HepG2 (cell line): ENCODE measurements at regions not wholly inside any gene's neighbourhood (a gene's known extent, or its start where the extent isn't known, plus 50 kb on each side); places are given as distances from the start of the nearest gene placed in this dataset.

ENCODE experiments used
- ATAC-seq: fragments of 200-7000 bp; cut with Tn5 transposase; 3 replicates; pipeline ENCODE4 v1.9.1; 2020; ENCODE audit warnings: mild to moderate bottlenecking, moderate library complexity
- BruUV-seq: library from RNA; stranded (reverse); fragments of 400-500 nt; replicated peaks from 2 replicates; lab custom pipeline; 2021; lab: Mats Ljungman, UMichigan
- CTCF ChIA-PET: fragments of 300-600 bp; formaldehyde crosslinking; extraction: SDS; loops from one replicate; lab custom pipeline; 2021; ENCODE audit warnings: low total read pairs, inconsistent platforms, low intra/inter-chr PET ratio; lab: Yijun Ruan, JAX
- POLR2A ChIA-PET: fragments of 350-600 bp; sonication (Branson Sonifier 250); formaldehyde crosslinking; loops from one replicate; lab custom pipeline; 2020; ENCODE audit warnings: antibody characterized with exemption, inconsistent platforms; lab: Yijun Ruan, JAX
- DNase-seq: peaks from one replicate; pipeline ENCODE4 v3.0.0-alpha.2; 2015; ENCODE audit warnings: low spot score
- FAIRE-seq: peaks from 3 replicates; lab custom pipeline; 2011; peaks lifted over from hg19 to GRCh38; lab: Jason Lieb, UNC
- H2AFZ ChIP-seq: one replicate; pipeline ENCODE4 v1.6.1; 2011; ENCODE audit warnings: low read length, inconsistent platforms
- H3K27ac ChIP-seq: fragments of 300-600 bp; 3 replicates; pipeline ENCODE4 v1.8.0; 2011; ENCODE audit warnings: mixed run types, mild to moderate bottlenecking, mixed read lengths, low read length, inconsistent platforms; ENCODE audit not compliant: insufficient read depth; ENCODE audit errors: extremely low read length
- H3K27me3 ChIP-seq, 2 experiments: fragments of 200-600 bp in 1 of 2; 2 replicates in 1 of 2; 3 replicates in 1 of 2; pipeline versions ENCODE4 v1.6.0 to v1.8.0; 2011; ENCODE audit warnings: low read length in 2 of 2, mild to moderate bottlenecking in 2 of 2, moderate library complexity in 2 of 2, inconsistent platforms in 1 of 2; ENCODE audit not compliant: insufficient read depth in 2 of 2, control insufficient read depth in 1 of 2
- H3K36me3 ChIP-seq, 2 experiments: fragments of 200-600 bp in 1 of 2; replicated peaks in 1 of 2; 2 replicates in 1 of 2; 3 replicates in 1 of 2; pipeline versions ENCODE4 v1.5.1 to v1.8.0; 2011; ENCODE audit warnings: low read length in 2 of 2, inconsistent platforms in 1 of 2; ENCODE audit not compliant: insufficient read depth in 2 of 2, control insufficient read depth in 1 of 2
- H3K4me1 ChIP-seq: 2 replicates; pipeline ENCODE4 v1.5.1; 2012; ENCODE audit warnings: low read length, inconsistent platforms; ENCODE audit not compliant: insufficient read depth
- H3K4me2 ChIP-seq: 2 replicates; pipeline ENCODE4 v1.6.0; 2011; ENCODE audit warnings: low read depth, low read length, inconsistent platforms
- H3K4me3 ChIP-seq, 3 experiments: fragments of 200-600 bp in 1 of 3; sonication (generic), shearing (Covaris generic) in 1 of 3; replicated peaks in 1 of 3; 2 replicates each; pipeline ENCODE4 v1.5.1; 2011 to 2016; ENCODE audit warnings: low read length in 3 of 3, inconsistent platforms in 2 of 3, low read depth in 2 of 3, mild to moderate bottlenecking in 2 of 3, control low read depth in 1 of 3, mixed read lengths in 1 of 3; ENCODE audit not compliant: insufficient read depth in 1 of 3
- H3K79me2 ChIP-seq: one replicate; pipeline ENCODE4 v1.6.1; 2011; ENCODE audit warnings: low read length, inconsistent platforms; ENCODE audit not compliant: insufficient read depth
- H3K9ac ChIP-seq: 2 replicates; pipeline ENCODE4 v1.6.0; 2011; ENCODE audit warnings: mild to moderate bottlenecking, low read depth, low read length, inconsistent platforms; ENCODE audit not compliant: insufficient read depth
- H3K9me3 ChIP-seq: 2 replicates; pipeline ENCODE4 v1.5.1; 2012; ENCODE audit warnings: mild to moderate bottlenecking, low read length
- H4K20me1 ChIP-seq: 2 replicates; pipeline ENCODE4 v1.6.0; 2011; ENCODE audit warnings: inconsistent platforms, mild to moderate bottlenecking, low read length, moderate library complexity; ENCODE audit not compliant: insufficient read depth
- ATF1 ChIP-seq: IDR thresholded peaks from 2 replicates; pipeline ENCODE4 v1.6.1; 2016; ENCODE audit warnings: mild to moderate bottlenecking, control low read depth
- ELK4 ChIP-seq: sonication (generic); formaldehyde crosslinking; IDR thresholded peaks from 2 replicates; pipeline ENCODE4 v1.9.0; 2021; ENCODE audit warnings: missing genetic modification reagents, borderline replicate concordance
- FOXA3 ChIP-seq: IDR thresholded peaks from 2 replicates; pipeline ENCODE4 v1.6.1; 2016; ENCODE audit warnings: missing genetic modification reagents, missing compliant biosample characterization
- NONO ChIP-seq, 2 experiments: fragments of 450-650 bp in 1 of 2; sonication (generic) in 1 of 2; formaldehyde crosslinking in 1 of 2; IDR thresholded peaks in 1 of 2; conservative IDR thresholded peaks in 1 of 2; 2 replicates each; pipeline versions ENCODE4 v1.6.1 to v1.8.0; 2017 to 2022; ENCODE audit warnings: mild to moderate bottlenecking in 1 of 2, missing genetic modification reagents in 1 of 2, moderate library complexity in 1 of 2
- RFXANK ChIP-seq: IDR thresholded peaks from 2 replicates; pipeline ENCODE4 v1.6.1; 2016
- ZFAT ChIP-seq: sonication (generic); formaldehyde crosslinking; conservative IDR thresholded peaks from 2 replicates; pipeline ENCODE4 v1.8.1; 2023; ENCODE audit warnings: missing genetic modification reagents, inconsistent platforms
- ZIK1 ChIP-seq: sonication (generic); formaldehyde crosslinking; IDR thresholded peaks from 2 replicates; pipeline ENCODE4 v1.5.0; 2020; ENCODE audit warnings: mild to moderate bottlenecking, low read depth, missing genetic modification reagents, borderline replicate concordance
- ZNF256 ChIP-seq: sonication (generic); formaldehyde crosslinking; conservative IDR thresholded peaks from 2 replicates; pipeline ENCODE4 v1.4.0; 2020; ENCODE audit warnings: missing genetic modification reagents
- ZNF501 ChIP-seq: sonication (generic); formaldehyde crosslinking; IDR thresholded peaks from 2 replicates; pipeline ENCODE4 v1.5.1; 2020; ENCODE audit warnings: mild to moderate bottlenecking, moderate library complexity, missing genetic modification reagents
- ZNF546 ChIP-seq: sonication (generic); formaldehyde crosslinking; conservative IDR thresholded peaks from 2 replicates; pipeline ENCODE4 v1.8.1; 2023; ENCODE audit warnings: mild to moderate bottlenecking, missing genetic modification reagents
- ZNF577 ChIP-seq: sonication (generic); formaldehyde crosslinking; IDR thresholded peaks from 2 replicates; pipeline ENCODE4 v1.4.0; 2020; ENCODE audit warnings: mild to moderate bottlenecking, low read depth, missing genetic modification reagents, borderline replicate concordance
- ZNF609 ChIP-seq: sonication (generic); formaldehyde crosslinking; IDR thresholded peaks from 2 replicates; pipeline ENCODE4 v1.4.0; 2020; ENCODE audit warnings: mild to moderate bottlenecking, missing genetic modification reagents, borderline replicate concordance
- ZNF781 ChIP-seq: sonication (generic); formaldehyde crosslinking; IDR thresholded peaks from 2 replicates; pipeline ENCODE4 v1.5.1; 2020; ENCODE audit warnings: borderline replicate concordance, mild to moderate bottlenecking, missing genetic modification reagents; ENCODE audit errors: not compliant biosample characterization
- ZSCAN20 ChIP-seq: sonication (generic); formaldehyde crosslinking; IDR thresholded peaks from 2 replicates; pipeline ENCODE4 v1.4.0; 2020; ENCODE audit warnings: missing genetic modification reagents, mild to moderate bottlenecking, borderline replicate concordance
- in situ Hi-C: cut with HindIII; loops from 2 replicates; pipeline ENCODE4 v1.10.0; 2017; ENCODE audit warnings: low pct_unique_long_range_greater_than_20kb; ENCODE audit not compliant: extremely low pct_ligation_motif_present
- intact Hi-C: fragments of 100-400 bp; cut with micrococcal nuclease; formaldehyde crosslinking; loops from one replicate; pipeline ENCODE4 v1.10.0; 2022; ENCODE audit not compliant: unreplicated experiment

GRCh38 chr5:87746341-87746740 is 333.6 kb upstream of the CCNH start:
- H3K9ac ChIP-seq, result no peak overlapping the region
- in situ Hi-C loops (no loop called here), intact Hi-C loops (no loop called here)
- no peaks in the 10 kb centered on the region for H3K79me2 ChIP-seq
- DNase-seq (no peak), ATAC-seq (no peak), FAIRE-seq (no peak)
- H3K4me3 ChIP-seq, result no peak overlapping the region
- no peaks in the 10 kb centered on the region for H3K27me3 ChIP-seq
- H3K27ac ChIP-seq, result no peak overlapping the region
- no peak overlapping the region for H2AFZ ChIP-seq
- no TSS peak for BruUV-seq
- H3K36me3 ChIP-seq, result no peaks in the 10 kb centered on the region
- H3K4me1 ChIP-seq, result no peaks in the 10 kb centered on the region
- ChIA-PET CTCF (no interaction called here), POLR2A (no interaction called here)
- no peak for TF ChIP-seq ZFAT
- no peak for TF ChIP-seq FOXA3
- TF ChIP-seq ELK4, result no peak
- TF ChIP-seq ZNF501 (CRISPR knock-in tag), result no peak
- TF ChIP-seq ZNF609 (CRISPR knock-in tag), result no peak
- TF ChIP-seq ZIK1 (CRISPR knock-in tag), result no peak
- no peak for TF ChIP-seq RFXANK (CRISPR knock-in tag)
- no peak for TF ChIP-seq ZSCAN20
- no peak for TF ChIP-seq ZNF256 (CRISPR knock-in tag)
- no peak for TF ChIP-seq NONO (IDR thresholded peaks at IDR 0.05)
- no peak for TF ChIP-seq NONO (CRISPR knock-in tag; conservative IDR thresholded peaks at IDR 0.05)
- TF ChIP-seq ZNF546 (CRISPR knock-in tag), result no peak
- no peak for TF ChIP-seq ZNF781 (CRISPR knock-in tag)
- TF ChIP-seq ATF1, result no peak
- TF ChIP-seq ZNF577 (CRISPR knock-in tag), result no peak
- no peaks in the 10 kb centered on the region for H3K9me3 ChIP-seq
- no peaks in the 10 kb centered on the region for H4K20me1 ChIP-seq
- H3K4me2 ChIP-seq, result no peak overlapping the region
